DMS114 treated with DMSO at 0.1 percent for 48 hours (cell line): ENCODE measurements at regions not wholly inside any gene's neighbourhood (a gene's known extent, or its start where the extent isn't known, plus 50 kb on each side); places are given as distances from the start of the nearest gene placed in this dataset.
"Not testable (repeated sequence)": the region's sequence is repeated elsewhere in the genome, so short reads cannot be mapped to it uniquely, and the experiment has no call there.

ENCODE experiments used
- DNase-seq: peaks from one replicate; lab custom pipeline; 2025; ENCODE audit not compliant: unreplicated experiment; lab: John Stamatoyannopoulos, UW

DNA sequence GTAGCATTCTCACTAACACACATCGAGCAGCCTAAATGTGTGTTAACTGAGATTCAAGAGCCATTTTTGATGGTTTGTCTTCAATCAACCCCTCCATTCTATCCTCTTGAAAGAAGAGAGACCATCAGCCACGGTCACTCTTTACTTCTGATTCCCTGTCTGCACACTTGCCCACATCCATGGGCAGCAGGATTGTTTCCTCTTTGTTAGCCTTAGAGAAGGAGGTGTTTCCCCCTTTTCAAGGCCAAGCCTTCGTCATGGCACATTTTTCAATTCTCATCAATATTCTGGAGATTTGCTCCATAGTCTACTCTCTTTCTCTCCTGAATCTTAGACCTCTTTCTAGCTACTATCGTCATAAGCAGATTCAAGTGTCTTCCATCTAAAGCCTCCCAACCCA, 522.4 kb upstream of the NAALADL2 start:
- no peak for DNase-seq

DNA sequence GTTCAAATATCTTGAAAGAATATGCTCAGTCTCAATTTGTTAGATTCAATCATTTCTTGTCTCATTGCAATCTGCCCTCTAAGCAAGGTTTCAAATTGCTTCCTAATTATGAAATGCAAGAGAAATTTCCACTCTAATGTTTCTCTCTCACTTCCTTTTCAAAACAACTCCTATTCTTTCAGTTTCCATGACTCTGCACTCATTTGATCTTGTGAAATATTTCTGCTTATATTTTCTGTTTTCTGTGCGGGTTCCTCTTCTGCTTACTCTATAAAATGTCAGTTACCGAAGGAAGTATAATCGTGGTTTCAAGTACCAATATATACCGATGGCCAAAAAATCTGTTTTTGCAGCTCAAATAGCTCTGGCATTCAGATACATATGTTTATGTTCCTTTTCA, 521.9 kb upstream of the NAALADL2 start:
- no peak for DNase-seq

DNA sequence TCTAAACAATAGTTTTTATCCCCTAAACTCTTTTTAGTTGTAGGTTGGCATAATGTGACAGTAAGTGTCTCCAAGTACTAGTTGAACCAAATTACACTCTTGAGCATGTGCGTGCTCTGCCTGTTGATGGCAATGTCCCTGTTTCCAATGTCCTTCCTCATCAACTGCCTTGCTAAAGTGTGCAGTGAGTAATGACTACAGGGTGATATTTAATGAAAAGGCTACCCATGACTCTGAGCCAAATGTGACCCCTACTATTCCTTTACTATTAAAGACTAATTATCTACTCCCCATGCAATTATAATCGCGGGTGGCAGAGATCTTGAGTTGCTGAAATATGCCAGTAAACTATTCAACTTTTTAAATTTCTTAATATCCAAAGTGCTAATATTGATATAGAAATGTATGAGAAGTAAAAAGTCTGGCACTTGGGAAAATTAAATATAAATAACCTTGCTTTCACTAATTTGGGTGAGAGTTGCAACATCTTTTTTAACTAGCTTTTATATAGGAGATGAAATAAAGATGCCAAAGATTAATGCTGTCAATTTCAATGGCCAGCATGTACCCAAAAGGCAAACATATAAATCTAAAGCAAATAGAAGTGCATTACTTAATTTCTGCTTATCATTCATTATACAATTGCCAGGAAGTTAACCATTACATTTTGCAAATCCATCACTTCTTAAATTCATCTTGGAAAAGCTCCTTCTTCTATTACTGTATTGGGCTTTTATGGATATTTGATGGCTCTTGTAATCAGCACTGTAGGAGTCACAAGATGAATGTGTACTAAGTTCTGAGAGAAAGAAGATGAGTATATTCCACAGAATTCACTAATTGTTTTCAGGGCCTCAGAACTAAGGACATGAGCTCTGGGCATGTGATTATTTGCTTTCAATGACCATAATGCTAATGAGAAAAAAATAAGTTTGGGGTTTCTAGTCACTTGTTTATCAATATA, 518.2 kb upstream of the NAALADL2 start:
- no peak for DNase-seq

DNA sequence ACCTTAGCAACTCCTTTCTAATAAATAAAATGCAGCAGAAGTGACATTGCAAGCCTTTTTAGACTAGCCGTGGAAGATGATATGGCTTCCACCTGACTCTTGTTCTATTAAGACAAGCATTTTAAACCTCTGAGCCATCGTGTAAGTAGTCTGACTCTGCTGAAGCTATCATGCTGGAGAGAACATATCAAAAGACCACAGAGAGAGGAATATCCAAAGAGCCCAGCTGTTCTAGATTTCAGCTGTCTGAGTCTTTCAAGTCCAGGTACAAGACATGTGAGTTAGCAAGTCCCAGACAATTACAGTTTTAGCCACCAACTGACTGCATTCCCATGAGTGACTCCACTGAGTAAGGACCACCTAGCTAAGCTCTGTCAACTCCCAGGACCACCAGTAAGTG, 517.0 kb upstream of the NAALADL2 start:
- no peak for DNase-seq

DNA sequence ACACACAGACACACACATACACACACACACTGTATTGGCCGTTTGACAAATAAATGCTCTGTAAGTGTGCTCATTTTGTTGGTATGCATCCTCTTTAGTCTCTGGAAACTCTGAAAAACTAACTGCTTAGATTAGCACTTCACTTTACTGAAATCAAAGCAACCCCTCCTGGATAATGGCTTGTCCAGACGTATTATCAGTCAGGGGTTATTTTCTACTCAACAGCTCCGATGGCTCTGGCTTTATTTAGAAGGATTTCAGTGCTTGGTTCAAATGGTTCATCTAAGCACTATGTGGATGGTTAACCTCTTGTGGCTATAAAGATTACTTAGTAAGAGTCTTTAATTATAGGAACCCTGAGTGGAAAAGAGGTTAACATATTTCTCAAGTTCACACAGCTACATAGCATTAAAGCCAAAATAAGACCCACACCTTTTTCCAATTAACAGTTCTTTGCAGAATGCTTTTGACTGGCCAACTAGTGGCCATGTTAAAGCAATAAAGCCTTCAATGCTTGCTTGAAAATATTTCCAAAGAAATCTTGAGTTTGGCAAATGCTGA, 516.1 kb upstream of the NAALADL2 start:
- DNase-seq = no peak

DNA sequence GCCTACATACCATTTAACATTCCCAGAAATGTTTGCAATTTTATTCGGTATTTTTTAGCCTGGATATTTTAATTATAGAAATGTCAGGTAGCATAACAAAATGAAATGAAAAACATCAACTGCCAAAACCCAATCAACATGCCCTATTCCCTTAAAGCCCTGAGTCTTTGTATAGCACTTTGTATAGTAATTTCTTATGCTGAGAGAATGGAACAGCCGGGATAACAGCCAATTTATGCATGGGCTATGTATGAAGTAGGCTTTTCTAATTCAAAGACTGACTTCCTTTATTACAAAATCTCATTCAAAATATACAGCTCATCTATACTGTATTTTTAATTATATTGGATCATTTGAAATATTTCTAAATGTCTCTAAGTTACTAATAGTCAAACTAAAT, 513.0 kb upstream of the NAALADL2 start:
- DNase-seq = no peak

DNA sequence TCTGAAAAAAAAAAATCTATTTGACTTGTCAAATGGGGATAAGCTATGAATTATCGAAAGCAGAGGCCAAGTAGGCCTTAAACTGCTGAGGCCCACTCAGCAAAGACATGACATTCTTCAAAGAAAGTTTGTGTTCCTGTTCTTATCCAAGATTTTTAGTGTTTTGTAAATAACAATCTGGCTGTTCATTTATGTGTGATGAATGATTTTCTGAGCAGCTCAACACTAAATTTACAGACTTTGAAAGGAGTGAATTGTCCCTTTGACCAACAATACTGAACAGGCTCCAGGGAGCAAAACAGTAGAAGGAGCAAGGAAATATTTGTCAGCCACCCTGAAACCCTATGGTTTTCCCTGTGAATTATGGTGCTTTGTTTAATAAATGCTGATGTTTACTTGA, 512.6 kb upstream of the NAALADL2 start:
- no peak for DNase-seq

DNA sequence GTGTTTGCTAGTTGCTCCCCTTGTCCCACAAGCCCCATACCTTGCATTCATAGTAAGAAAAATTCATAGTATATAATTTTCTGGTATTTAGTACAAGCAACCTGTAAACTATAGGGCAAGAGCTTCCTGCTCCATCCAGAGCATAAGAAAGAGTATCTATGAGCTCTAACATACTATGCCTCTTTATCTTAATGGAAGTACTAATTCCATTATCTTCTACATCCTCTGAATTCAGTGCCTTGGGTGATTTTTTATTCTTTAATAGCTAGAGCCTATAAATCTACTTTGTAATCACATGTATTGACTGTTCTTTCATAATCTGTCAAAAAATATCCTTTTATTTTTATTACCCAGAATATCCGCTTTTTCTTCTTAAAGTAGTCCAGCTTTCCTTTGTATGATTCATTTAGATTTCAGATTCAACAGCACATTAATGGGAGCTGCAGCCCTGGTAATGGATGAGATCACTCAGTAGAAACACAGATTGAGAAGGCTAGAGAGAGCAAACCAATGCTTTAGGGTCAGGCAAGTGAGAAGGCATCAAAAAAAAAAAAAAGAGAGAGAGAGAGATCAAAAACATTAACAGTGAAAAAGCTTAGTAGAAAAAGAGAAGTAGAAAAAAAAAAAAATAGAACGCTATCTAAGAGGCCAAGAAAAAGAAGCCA, 511.5 kb upstream of the NAALADL2 start:
- DNase-seq = no peak

DNA sequence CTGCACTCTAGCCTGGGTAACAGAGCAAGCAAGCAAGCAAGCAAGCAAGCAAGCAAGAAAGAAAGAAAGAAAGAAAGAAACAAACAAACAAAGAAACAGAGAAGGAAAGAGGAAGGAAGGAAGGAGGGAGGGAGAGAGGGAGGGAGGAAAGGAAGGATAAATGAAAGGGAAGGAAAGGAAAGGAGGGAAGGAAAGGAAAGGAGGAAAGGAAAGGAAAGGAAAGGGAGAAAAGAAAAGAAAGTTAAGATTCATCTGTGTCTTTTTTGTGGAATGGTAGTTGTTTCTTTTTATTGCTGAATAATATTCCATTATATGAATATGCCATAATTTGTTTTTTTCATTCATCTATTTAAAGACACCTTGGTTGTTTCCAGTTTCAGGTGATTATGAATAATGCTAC, 506.9 kb upstream of the NAALADL2 start:
- DNase-seq = no peak

DNA sequence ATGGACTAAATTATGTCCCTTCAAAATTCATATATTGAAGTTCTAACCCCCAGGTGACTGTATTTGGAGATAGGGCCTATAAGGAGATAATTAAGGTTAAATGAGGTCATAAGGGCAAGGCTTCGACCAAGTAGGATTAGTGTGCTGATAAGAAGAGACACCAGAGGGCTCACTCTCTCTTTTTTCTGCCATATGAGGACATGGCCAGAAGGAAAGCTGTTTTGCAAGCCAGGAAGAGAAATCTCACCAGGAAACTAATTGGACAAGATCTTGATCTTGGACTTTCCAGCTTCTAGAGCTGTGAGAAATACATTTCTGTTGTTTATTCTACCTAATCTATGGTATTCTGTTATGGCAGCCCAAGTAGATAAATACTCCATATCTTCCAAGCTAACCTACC, 503.6 kb upstream of the NAALADL2 start:
- no peak for DNase-seq

DNA sequence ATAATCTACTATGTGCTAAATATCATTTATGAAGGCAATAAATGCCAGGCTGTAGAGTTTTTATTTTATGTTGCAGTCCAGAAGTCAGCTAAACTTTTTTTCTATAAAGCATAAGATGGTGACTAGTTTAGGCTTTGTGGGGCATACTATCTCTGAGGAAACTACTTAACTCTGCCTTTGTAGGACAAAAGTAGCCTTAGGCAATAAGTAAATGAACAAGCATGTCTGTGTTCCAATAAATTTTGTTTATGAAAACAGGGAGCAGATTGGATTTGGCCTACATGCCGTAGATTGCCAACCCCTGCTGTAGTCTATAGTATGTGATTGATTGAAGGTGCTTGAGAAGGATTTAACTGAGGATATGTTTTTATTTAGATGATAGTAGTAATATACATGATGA, 502.5 kb upstream of the NAALADL2 start:
- DNase-seq = no peak

DNA sequence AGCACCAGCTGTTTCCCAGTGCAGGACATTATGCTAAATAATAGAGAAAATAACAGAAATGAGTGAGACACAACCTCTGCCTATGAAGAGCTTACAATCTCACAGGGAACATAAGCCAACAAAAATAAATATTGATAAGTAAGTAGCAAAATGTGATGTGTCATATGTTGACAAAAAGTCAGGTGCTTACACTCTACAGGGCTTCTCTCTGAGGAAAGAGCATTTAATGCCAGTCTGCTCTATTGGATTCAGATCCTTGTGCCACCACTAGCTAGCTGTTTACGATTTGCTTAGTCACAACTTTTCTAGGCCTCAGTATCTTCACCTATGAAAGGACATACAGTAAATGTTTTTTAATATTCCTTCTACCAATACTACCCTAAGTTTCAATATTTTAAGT, 500.9 kb upstream of the NAALADL2 start:
- DNase-seq = no peak

DNA sequence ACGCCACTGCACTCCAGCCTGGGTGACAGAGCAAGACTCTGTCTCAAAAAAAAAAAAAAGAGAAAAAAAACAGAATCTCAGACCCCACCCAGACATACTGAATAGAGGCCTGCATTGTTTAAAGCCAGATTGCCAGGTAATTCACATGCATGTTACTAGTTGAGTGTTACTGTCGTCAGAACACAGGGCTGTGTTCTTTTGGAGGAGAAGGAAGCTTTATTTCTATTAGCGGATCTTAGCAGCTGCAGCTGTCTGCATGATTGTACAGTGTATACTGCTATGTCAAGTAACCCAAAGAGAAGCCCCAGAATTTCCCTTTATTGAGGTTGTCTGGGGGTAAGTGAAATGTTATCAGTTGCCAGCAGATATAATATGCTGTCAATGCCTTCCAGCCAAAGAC, 496.6 kb upstream of the NAALADL2 start:
- no peak for DNase-seq

DNA sequence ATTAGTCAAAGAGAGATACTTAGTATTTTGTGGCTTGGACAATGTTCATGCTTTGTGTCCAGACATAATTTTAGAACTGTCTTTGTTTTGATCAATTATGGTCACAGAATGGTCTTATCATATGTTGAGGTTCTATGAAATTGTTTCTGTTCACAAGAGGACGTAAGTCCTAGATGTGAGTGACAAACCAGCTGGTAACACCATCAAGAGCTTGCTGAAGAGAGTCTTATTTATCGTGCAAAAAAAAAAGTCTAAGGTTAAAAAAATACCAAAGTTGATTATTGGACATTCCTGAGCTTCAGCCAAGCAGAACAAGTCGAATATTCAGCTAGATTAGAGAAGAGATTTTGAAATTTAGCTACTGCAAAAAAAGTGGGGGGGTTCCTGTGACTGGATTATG, 495.9 kb upstream of the NAALADL2 start:
- DNase-seq = no peak

DNA sequence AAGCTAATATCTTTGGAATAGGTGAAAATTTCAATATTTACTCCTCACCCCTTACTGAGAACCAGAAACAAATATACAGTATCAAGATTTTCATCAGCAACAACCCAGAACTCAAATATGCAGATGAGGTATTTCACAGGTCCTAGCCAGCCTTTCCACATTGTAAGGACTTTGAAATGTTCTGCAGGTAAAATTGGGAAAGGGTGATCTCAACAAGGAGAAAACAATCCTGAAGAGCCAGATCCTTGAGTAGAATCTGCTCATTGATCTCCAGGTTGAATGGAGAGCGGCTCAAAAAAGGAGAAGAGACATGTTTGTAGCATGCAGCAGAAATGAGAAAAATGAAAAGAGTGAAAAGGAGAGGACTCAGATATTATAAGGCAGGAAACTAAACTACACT, 493.3 kb upstream of the NAALADL2 start:
- DNase-seq = no peak

DNA sequence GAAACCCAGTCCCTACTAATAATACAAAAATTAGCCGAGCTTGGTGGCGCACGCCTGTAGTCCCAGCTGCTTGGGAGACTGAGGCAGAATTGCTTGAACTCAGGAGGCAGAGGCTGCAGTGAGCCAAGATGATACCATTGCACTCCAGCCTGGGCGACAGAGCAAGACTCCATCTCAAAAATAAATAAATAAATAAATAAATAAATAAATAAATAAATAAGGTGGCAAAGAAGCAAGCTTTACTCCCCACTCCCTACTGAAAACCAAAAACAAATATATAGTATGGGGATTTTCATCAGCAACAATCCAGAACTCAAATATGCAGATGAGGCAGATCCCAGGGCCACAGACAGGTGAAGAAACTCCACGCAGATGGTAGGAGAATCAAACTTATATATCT, 492.2 kb upstream of the NAALADL2 start:
- DNase-seq = not testable (repeated sequence)

DNA sequence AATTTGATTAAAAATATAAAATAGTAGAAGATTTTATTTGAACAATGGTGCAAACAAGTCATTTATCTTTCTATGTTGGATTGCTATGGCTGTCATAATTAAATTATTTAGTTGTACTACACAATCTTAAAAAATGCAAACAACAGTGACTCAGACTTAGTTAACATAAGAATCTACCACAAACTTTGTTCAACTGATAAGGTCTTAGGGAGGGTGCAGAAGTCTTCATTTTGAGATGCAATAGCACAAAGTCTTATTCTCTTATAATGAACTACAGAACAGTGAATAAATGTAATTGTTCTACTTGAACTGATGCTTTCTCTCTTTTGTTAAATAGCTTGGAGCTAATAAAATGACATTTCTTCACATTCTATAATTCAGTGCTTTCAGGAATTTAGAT, 482.8 kb upstream of the NAALADL2 start:
- DNase-seq = no peak

DNA sequence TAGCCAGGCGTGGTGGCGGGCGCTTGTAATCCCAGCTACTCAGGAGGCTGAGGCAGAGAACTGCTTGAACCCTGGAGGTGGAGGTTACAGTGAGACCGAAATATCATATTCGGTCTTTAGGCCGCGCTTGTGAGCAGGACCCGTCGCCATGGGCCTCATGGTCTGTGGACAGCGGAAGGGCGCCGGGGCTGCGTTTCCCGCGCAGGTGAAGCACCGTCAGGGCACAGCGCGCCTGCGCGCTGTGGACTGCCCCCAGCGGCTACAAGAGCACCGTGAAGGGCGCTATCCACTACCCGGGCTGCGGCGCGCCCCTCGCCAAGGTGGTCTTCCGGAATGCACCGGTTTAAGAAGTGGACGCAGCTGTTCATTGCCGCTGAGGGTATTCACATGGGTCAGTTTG, 482.0 kb upstream of the NAALADL2 start:
- DNase-seq = no peak

DNA sequence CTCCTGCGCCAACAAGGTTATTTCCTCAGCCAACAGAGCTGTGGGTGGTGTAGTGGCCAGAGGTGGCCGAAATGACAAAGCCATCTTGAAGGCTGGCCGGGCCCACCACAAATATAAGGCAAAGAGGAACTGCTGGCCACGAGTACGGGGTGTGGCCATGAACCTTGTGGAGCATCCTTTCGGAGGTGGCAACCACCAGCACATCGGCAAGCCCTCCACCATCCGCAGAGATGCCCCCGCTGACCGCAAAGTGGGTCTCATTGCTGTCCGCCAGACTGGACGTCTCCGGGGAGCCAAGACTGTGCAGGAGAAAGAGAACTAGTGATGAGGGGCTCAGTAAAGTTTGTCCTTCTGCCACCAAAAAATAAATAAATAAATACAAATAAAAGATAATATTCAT, 481.4 kb upstream of the NAALADL2 start:
- DNase-seq = no peak

DNA sequence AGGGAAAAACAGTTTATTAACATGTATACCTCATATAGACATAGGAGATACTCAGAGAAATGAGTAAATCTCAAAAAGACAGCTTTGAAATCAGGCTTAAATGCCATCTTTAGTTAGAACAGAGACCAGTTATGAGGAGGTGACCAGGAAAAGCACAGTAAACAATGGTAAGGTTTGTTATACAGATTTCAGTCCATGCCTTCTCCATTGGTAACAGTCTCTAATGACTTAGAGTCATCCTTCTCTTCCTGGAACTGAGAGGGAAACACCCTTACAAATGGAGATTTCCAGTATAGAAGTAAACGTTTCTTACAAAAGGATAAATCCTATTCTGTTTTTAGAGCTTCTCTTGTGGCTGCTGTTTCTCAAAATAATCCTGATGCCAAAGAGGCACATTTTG, 476.3 kb upstream of the NAALADL2 start:
- no peak for DNase-seq

DNA sequence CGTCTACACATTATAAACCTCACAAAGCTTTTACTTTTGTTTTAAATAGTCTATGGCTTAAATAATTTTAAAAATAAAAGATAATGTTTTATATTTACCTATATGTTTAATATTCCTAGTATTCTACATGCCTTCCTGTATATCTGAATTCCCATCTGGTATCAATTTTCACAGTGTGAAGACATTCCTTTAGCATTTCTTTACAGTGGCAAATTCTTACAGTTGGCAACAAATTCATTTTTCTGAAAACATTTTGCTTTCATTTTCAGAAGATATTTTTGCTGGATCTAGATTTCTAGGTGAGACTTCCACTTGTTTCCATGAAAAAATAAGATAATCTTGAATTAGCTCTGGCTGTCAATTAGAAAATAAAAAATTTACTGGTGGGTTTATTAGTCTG, 471.4 kb upstream of the NAALADL2 start:
- DNase-seq = no peak

DNA sequence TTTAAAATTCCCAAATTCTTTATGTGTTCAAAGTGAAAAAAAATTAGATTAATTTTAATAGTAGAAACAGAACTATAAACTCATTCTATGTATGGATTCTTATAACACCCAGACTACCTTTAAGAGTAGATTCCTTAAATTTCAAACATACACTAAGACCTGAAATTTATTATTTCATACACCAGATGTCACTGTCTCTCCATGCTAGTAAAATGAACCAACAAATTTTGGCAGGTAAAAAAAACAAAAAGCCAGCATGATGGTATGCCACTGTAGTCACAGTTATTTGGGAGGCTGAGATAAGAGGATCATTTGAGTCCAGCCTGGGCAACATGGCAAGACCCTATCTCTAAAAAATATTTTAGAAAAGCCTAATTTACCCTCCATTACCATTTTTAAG, 461.3 kb upstream of the NAALADL2 start:
- DNase-seq = no peak
